ENCODE measurements at regions not wholly inside any gene's neighbourhood (a gene's known extent, or its start where the extent isn't known, plus 50 kb on each side); places are given as distances from the start of the nearest gene placed in this dataset.

GRCh38 chr10:104546756-104547155 lies 94.3 kb upstream of the SORCS3 start:
- TF ChIP-seq CTCF (IDR thresholded peaks at IDR 0.05) (no peak), POLR2A (IDR thresholded peaks at IDR 0.05) (no peak), EP300 (IDR thresholded peaks at IDR 0.05) (no peak)
